Prostate gland (tissue), 2 donors: ENCODE measurements at regions not wholly inside any gene's neighbourhood (a gene's known extent, or its start where the extent isn't known, plus 50 kb on each side); places are given as distances from the start of the nearest gene placed in this dataset.

Experiments used
- DNase-seq: peaks from one replicate; pipeline ENCODE4 v3.0.0-alpha.2; 2019; ENCODE audit warnings: low spot score
- H3K27ac ChIP-seq, 2 donors: fragments of 200-600 bp; sonication (generic); 2 replicates each; pipeline ENCODE4 v1.5.1; 2017 to 2019
- H3K27me3 ChIP-seq: fragments of 200-600 bp; sonication (generic); replicated peaks from 2 replicates; pipeline ENCODE4 v1.5.1; 2019; ENCODE audit not compliant: insufficient read depth
- H3K36me3 ChIP-seq, 2 donors: fragments of 200-600 bp; sonication (generic); 1 replicate in 1 of 2; 2 replicates in 1 of 2; pipeline versions ENCODE4 v1.5.1 to v1.8.1; 2017 to 2019
- H3K4me1 ChIP-seq: fragments of 200-600 bp; sonication (generic); replicated peaks from 2 replicates; pipeline ENCODE4 v1.5.1; 2019
- H3K4me3 ChIP-seq, 2 donors: fragments of 200-600 bp; sonication (generic); 2 replicates each; pipeline ENCODE4 v1.5.1; 2017 to 2019
- H3K9me3 ChIP-seq: fragments of 200-600 bp; sonication (generic); 2 replicates; pipeline ENCODE4 v1.5.1; 2017
- CTCF ChIP-seq, 4 experiments: fragments of 200-600 bp in 2 of 4; fragments of 450-650 bp in 2 of 4; sonication (generic) in 2 of 4; IDR thresholded peaks; 1 replicate in 3 of 4; 2 replicates in 1 of 4; pipeline ENCODE4 v1.5.1; 2016 to 2019; ENCODE audit warnings: antibody characterized with exemption in 4 of 4, mild to moderate bottlenecking in 2 of 4, moderate library complexity in 2 of 4
- POLR2A ChIP-seq: fragments of 450-650 bp; IDR thresholded peaks from one replicate; pipeline ENCODE4 v1.6.1; 2016; ENCODE audit warnings: antibody characterized with exemption, mild to moderate bottlenecking
- POLR2AphosphoS5 ChIP-seq: sonication (generic); formaldehyde crosslinking; IDR thresholded peaks from one replicate; pipeline ENCODE4 v1.6.1; 2017; ENCODE audit warnings: antibody characterized with exemption
- WGBS: methylation state at CpG from one replicate; pipeline ENCODE4 v1.1.5; 2018; 5-methylcytosine and 5-hydroxymethylcytosine counted together
- intact Hi-C: fragments of 100-400 bp; cut with DNase I; formaldehyde crosslinking; loops from one replicate; pipeline ENCODE4 v1.14.2; 2022

GRCh38 chr20:39568109-39568508, 606.0 kb downstream of the DHX35 start:
- WGBS: 71% methylated on average over 1 of the region's 1 CpG
- TF ChIP-seq CTCF (IDR thresholded peaks at IDR 0.05) (no peak), POLR2A (no peak), POLR2AphosphoS5 (no peak)
- intact Hi-C loops: no loop called here

GRCh38 chr20:39563349-39563748, 601.2 kb downstream of the DHX35 start:
- no peaks in the 10 kb centered on the region for H3K36me3 ChIP-seq
- H3K4me3 ChIP-seq: no peak overlapping the region
- H3K27ac ChIP-seq: no peak overlapping the region
- no peak for DNase-seq
- no peak for TF ChIP-seq CTCF (IDR thresholded peaks at IDR 0.05)
- TF ChIP-seq POLR2AphosphoS5: no peak
- no peak for TF ChIP-seq POLR2A
- H3K27me3 ChIP-seq: no peaks in the 10 kb centered on the region
- 80% methylated on average over 4 of the region's 4 CpGs for WGBS
- H3K9me3 ChIP-seq: no peaks in the 10 kb centered on the region
- H3K4me1 ChIP-seq: no peaks in the 10 kb centered on the region
- intact Hi-C loops: no loop called here

More at GRCh38 chr20:39568109-39568508, 606.0 kb downstream of the DHX35 start:
- no peaks in the 10 kb centered on the region for H3K9me3 ChIP-seq
- H3K27me3 ChIP-seq: no peaks in the 10 kb centered on the region
- DNase-seq: no peak
- H3K36me3 ChIP-seq: no peaks in the 10 kb centered on the region
- no peaks in the 10 kb centered on the region for H3K4me1 ChIP-seq
- no peak overlapping the region for H3K4me3 ChIP-seq
- H3K27ac ChIP-seq: no peak overlapping the region

- Histone ChIP-seq H3K4me3 (no peak overlapping the region), H3K4me1 (no peaks in the 10 kb centered on the region), H3K27me3 (no peaks in the 10 kb centered on the region), H3K36me3 (no peaks in the 10 kb centered on the region), H3K9me3 (no peaks in the 10 kb centered on the region), H3K27ac (no peak overlapping the region)
- no peak for DNase-seq
- TF ChIP-seq POLR2AphosphoS5 (no peak), POLR2A (no peak), CTCF (IDR thresholded peaks at IDR 0.05) (no peak)
- intact Hi-C loops: no loop called here
- WGBS: 89% methylated on average over 3 of the region's 3 CpGs
Observed at GRCh38 chr20:39554341-39554740, 592.2 kb downstream of the DHX35 start.

GRCh38 chr20:39553120-39553519, 591.0 kb downstream of the DHX35 start:
- no peaks in the 10 kb centered on the region for H3K36me3 ChIP-seq
- TF ChIP-seq POLR2AphosphoS5: no peak
- no peak for TF ChIP-seq POLR2A
- no peak for TF ChIP-seq CTCF (IDR thresholded peaks at IDR 0.05)
- intact Hi-C loops: no loop called here
- H3K4me3 ChIP-seq: no peak overlapping the region
- no peaks in the 10 kb centered on the region for H3K9me3 ChIP-seq
- no peaks in the 10 kb centered on the region for H3K27me3 ChIP-seq
- WGBS: 88% methylated on average over 2 of the region's 2 CpGs
- H3K4me1 ChIP-seq: no peaks in the 10 kb centered on the region
- no peak overlapping the region for H3K27ac ChIP-seq
- DNase-seq: no peak

DNA sequence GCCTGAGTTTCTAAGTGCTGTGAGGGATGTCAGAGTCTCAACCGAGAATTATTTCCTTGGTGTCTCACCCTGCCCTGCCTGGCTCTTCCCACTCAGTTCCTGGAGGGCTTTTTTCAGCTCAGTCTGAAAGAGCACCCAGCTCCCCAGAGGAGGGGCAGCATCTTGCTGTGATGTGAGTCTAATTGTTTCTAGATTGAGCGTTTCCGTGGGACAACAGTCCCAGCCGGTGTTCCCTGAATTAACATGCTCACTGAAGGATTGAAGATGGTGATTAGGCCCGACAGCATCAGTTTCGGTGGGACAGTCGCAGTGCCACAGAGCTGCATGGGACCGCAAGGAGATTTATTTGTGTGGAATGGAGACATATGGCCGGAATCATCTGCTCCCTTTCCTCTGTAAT, 587.6 kb downstream of the DHX35 start:
- 79% methylated on average over 9 of the region's 9 CpGs for WGBS
- Histone ChIP-seq H3K4me1 (no peaks in the 10 kb centered on the region), H3K4me3 (no peak overlapping the region), H3K36me3 (no peaks in the 10 kb centered on the region), H3K27me3 (no peaks in the 10 kb centered on the region), H3K9me3 (no peaks in the 10 kb centered on the region), H3K27ac (no peak overlapping the region)
- DNase-seq: no peak
- TF ChIP-seq CTCF (IDR thresholded peaks at IDR 0.05): no peak
- no peak for TF ChIP-seq POLR2AphosphoS5
- TF ChIP-seq POLR2A: no peak
- intact Hi-C loops: no loop called here
